ENCODE measurements at regions not wholly inside any gene's neighbourhood (a gene's known extent, or its start where the extent isn't known, plus 50 kb on each side); places are given as distances from the start of the nearest gene placed in this dataset.
"Not testable (repeated sequence)": the region's sequence is repeated elsewhere in the genome, so short reads cannot be mapped to it uniquely, and the experiment has no call there.

DNA sequence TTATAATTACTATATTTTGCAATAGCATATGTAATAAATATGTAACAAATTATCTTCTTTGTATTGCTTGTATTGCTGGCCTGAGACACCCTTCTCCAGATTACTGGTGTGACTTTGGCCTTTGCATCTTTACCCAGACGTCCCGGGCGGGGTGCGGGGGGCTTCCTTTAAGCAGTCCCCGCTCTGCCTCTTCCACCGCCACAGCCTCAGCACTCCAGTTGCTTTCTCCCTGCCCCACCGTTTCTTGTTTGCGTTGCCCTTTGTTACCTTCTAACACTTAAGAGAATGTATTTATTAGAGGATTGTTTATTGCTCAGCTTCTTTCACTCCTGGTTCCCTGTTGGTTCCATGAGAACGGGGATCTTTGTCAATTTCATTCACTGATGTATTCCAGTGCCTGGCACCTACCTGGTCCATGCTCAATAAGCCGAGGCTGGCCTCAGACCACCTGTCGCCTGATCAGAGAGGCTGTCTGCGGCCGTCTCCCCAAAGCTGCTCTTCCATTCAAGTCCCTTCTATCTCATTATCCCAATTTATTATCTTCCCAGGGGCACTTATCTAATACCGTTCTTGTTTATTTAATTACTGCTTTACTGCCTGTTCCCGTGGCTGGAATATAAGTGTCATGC is 100.5 kb upstream of the RFLNA start:
- no peak for DNase-seq

DNA sequence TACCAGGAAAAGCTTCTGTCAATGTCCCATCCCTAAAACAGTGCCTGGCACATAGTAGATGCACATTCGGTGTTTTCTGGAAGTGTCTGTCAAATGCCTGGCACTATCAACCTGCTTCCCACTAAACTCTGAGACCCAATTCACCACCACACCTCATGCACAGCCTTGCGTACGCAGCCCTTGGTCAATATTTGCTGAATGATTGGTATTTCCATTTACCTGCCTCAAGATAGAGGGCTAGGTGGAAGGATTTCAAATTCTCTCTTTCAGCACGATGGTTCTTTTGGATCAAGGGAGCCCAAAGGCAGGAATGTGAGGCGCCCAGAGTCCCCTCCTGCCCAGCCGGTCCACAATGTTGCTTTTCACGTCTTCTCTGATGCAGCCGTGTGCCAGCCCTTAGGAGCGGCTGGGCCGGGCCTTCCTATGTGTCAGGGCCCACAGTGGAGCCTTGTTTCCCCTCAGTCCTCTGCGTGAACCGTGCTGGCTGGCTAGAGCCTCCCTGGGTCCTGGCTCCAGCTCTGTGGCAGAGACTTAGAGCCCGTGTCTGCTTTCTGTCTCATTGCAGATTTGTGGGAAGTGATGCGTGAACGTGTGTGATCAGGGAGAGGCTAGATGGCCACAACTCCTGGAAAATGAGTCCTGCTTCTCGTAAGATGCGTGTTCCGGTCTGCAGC is 99.9 kb upstream of the RFLNA start:
- DNase-seq = no peak

DNA sequence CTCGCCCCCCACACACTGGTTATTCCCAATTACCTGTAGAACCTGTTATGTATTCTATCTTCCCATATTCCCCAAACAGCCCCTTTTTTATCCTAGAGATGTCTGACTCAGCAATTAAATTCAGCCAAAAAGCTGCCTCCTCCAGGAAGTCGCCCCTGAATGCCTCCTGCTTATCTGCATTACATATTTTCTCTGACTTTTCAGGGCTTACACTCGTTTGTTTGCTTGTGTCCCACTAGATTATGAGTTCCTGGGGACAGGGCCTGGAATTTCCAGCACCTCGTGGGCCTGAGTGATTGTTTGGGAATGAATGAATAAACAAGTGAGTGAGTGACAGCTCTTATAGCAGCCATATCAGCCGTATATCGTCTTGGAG is 99.3 kb upstream of the RFLNA start:
- DNase-seq = no peak

DNA sequence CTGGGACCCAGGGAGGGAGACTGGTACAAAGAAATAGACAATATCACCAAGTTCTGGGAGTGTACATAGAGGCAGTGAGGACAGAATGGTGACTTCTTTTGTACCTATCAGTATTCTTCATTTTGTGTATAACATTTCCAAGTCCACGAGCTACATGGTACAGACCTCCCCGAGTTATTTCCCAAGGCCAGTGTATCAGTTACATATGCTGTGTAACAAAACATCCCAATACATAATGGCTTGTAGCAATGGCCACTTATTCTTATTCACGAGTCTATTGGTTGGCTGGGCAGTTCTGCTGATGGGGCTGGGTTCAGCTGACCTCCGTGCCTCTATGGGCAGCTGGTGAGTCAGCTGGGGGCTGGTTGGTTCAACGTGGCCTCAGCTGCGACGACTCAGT is 98.7 kb upstream of the RFLNA start:
- DNase-seq = no peak

GRCh38 chr12:124201248-124201647 is 93.6 kb upstream of the RFLNA start:
- DNase-seq = no peak

GRCh38 chr12:124203176-124203575 is 91.7 kb upstream of the RFLNA start:
- no peak for DNase-seq

GRCh38 chr12:124205405-124205804 is 89.5 kb upstream of the RFLNA start:
- no peak for DNase-seq

- no peak for DNase-seq
These were observed 87.8 kb upstream of the RFLNA start for GRCh38 chr12:124207049-124207448.

DNA sequence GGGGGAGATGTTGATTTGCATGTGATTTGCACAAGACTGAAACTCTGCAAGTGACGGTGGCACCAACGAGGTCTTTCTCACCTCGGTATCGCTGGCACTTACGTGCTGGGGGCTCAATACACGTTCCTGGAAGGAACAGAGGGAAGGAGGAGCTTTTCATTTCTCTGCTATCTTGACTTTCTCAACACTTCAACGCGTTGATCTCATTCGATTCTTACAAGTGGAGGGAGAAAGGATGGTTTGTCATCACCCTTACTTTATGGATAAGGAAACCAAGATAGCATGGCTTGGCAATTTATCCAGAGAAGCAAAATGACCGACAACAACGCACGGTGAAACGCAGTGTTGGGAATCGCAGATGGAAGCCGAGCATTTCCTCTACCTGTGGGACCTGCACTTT is 87.3 kb upstream of the RFLNA start:
- DNase-seq = no peak

DNA sequence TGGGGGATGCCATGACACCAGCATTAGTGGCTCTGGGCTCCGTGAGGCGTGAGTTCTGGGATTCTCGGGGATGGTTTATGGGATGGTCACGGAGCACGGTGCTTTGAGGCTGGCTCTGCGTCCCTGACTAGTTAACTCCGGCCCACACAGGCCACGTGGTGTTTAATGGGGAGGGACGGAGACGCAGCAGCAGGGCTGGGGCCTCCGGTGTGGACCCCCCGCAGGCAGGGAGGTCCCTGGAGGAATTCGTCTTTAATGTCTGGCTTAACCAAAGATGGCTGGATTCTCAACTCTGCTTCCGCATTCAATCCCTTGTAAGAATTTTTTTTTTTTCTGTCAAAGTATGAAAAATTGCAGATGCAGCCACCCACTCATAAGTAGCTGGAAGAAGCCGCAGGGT is 86.4 kb upstream of the RFLNA start:
- no peak for DNase-seq

- DNase-seq = no peak
These were observed 83.8 kb upstream of the RFLNA start for GRCh38 chr12:124210991-124211577.

DNA sequence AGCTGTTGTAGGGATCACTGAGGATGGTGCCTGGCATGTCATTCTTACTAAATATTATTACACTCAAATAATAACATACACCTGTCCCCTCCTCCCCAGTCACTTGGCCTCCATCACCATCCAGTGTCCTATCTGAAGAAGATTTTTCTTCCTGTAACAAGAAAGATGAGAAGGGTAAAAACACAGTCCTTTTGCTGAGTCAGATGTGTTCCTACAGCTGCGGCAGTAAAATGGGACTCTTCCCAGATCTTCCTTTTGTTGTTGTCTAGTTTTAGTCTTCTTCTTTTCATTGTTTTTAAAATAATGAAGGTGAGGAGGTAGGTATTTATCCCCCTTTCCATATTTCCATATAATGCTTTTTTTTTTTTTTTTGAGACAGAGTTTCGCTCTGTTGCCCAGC is 83.1 kb upstream of the RFLNA start:
- DNase-seq = no peak

- no peak for DNase-seq
These were observed 81.1 kb upstream of the RFLNA start for GRCh38 chr12:124213666-124214347.

DNA sequence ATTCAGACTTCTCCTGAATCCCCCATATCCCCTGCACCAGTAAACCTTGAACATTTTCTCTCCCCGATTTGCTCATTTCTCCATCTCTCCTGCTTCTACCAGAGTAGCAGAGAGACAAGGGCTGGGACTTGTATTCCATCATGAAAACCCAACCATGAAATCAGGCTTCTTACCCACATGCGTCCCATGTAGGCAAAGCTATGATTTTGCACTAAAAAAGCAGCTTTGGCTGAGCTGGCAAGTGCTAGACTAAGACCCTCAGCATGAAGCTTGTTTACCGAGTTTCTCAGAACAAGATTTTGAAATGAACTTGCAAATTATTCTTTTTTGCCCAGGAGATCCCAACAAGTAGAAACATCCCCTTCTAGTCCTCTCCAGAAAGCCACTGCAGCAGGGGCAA is 80.3 kb upstream of the RFLNA start:
- no peak for DNase-seq

GRCh38 chr12:124216966-124217365 is 77.9 kb upstream of the RFLNA start:
- no peak for DNase-seq

GRCh38 chr12:124217508-124218242 is 77.2 kb upstream of the RFLNA start:
- DNase-seq = no peak

DNA sequence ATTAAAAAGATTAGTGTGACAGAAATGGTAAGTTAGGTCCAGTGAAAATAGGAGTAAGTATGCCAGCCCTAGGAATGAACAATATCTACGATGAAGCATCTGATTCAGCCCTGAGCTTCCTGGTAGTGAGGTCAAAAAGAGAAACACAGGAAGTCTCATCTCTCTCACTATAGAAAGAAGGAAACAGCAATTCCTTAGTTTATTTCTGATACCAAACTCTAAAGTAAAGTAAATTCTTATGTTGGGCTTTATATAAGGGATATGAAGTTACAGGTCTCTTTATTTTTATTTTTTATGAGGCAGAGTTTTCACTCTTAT is 76.7 kb upstream of the RFLNA start:
- no peak for DNase-seq

DNA sequence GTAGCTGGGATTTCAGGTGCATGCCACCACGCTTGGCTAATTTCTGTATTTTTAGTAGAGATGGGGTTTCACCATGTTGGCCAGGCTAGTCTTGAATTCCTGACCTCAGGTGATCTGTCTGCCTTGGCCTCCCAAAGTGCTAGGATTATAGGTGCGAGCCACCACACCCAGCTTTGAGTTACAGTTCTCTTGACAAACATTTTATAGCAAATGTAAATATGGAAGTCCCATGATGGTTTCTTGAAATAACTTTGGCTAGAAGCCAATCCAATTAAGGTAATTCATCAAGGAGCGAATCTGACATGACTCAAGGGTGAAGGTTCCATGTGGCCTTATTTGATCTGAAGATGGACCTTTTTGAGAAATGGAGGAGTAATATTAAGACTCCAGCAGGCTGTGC is 76.2 kb upstream of the RFLNA start:
- DNase-seq = not testable (repeated sequence)

- no peak for DNase-seq
These were observed 72.3 kb upstream of the RFLNA start for GRCh38 chr12:124222368-124223245.

DNA sequence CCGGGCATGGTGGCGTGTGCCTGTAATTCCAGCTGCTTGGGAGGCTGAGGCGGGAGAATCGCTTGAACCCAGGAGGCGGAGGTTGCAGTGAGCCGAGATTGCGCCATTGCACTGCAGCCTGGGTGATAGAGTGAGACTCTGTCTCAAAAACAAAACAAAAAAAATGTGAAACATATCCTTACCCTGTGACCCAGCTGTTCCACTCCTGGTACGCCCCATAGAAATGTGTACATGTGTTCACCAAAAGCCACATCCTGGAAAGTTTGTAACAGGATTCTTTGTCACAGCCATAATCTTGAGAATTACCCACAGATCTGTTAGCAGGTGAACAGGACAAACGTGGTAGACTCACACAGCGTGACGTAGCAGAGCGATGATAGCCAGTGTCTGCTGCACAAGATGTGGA is 71.2 kb upstream of the RFLNA start:
- not testable (repeated sequence) for DNase-seq

DNA sequence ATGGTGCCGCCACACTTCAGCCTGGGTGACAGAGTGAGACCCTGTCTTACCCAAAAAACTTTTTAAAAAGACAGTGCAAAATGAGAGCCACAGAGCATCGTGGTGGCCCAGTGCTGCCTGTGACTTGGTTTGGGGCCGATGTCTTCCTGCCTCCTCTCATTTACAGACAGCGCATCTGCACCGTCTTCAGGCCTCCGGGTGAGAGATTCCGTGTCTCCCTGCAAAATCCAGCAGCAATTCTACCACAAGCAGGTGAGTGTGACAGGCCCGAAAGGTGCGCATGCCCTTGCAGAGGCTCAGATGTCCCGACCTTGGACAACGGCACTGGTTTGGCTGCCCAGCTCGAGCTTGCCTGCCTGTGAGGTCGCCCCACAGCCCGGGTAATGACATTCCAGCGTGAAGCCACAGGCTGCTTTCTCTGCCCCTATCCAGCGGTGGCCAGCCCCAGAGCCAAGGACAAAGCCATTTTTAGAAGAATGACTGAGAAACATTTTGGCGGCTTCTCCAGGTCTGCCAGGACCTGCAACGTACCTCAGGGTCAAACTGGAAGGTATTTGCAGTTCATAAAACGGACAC is 70.3 kb upstream of the RFLNA start:
- no peak for DNase-seq

DNA sequence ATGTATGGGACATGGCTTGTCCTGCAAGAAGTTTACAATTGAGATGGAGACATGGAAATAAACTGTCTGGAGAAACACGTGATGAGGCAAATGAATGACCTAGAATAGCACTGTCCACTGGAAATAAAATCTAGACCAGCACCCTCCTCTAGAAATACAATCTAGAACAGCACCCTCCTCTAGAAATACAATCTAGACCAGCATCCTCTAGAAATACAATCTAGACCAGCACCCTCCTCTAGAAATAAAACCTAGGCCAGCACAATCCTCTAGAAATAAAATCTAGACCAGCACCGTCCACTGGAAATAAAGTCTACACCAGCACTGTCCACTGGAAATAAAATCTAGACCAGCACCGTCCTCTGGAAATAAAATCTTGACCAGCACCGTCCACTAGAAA is 69.2 kb upstream of the RFLNA start:
- DNase-seq = no peak
